ENCODE measurements at regions not wholly inside any gene's neighbourhood (a gene's known extent, or its start where the extent isn't known, plus 50 kb on each side); places are given as distances from the start of the nearest gene placed in this dataset.

GRCh38 chr9:107907255-107907654 lies 417.7 kb upstream of the KLF4 start:
- Histone ChIP-seq H3K4me3 (no peak overlapping the region), H3K27me3 (ENCODE audit: control insufficient read depth in 3 of 3, insufficient read depth in 3 of 3, low read length in 2 of 3) (no peaks in the 10 kb centered on the region), H3K36me3 (ENCODE audit: control insufficient read depth in 4 of 4, insufficient read depth in 4 of 4, low read length in 4 of 4) (no peaks in the 10 kb centered on the region), H3K27ac (ENCODE audit: low read depth in 1 of 2, low read length in 1 of 2) (no peak overlapping the region), H3K9me3 (ENCODE audit: control insufficient read depth in 4 of 4, insufficient read depth in 3 of 4, low read length in 3 of 4) (peaks cover 0 to 2% (median under 1%) of the 10 kb centered on the region in 4 donors), H3K4me1 (ENCODE audit: control insufficient read depth in 5 of 5, insufficient read depth in 5 of 5, low read length in 5 of 5) (peaks cover 0 to 13% (median 0%) of the 10 kb centered on the region in 5 donors), H3K9ac (ENCODE audit: insufficient read depth in 1 of 2, low read length in 2 of 2) (no peak overlapping the region)
- WGBS, 2 donors: 81 to 86% methylated on average over 3 of the region's 3 CpGs
- no peak for ATAC-seq (ENCODE audit: insufficient read depth, low FRiP score)
- DNase-seq: no peak
- TF ChIP-seq CTCF (IDR thresholded peaks at IDR 0.05; ENCODE audit: control extremely low read depth, extremely low read depth): no peak

GRCh38 chr9:107906074-107906473 lies 416.5 kb upstream of the KLF4 start:
- Histone ChIP-seq H3K9me3 (ENCODE audit: control insufficient read depth in 4 of 4, insufficient read depth in 3 of 4, low read length in 3 of 4) (peaks cover 0 to 1% (median 0%) of the 10 kb centered on the region in 4 donors), H3K4me1 (ENCODE audit: control insufficient read depth in 5 of 5, insufficient read depth in 5 of 5, low read length in 5 of 5) (peaks cover 0 to 13% (median 0%) of the 10 kb centered on the region in 5 donors), H3K27ac (ENCODE audit: low read depth in 1 of 2, low read length in 1 of 2) (no peak overlapping the region), H3K4me3 (no peak overlapping the region), H3K9ac (ENCODE audit: insufficient read depth in 1 of 2, low read length in 2 of 2) (no peak overlapping the region), H3K27me3 (ENCODE audit: control insufficient read depth in 3 of 3, insufficient read depth in 3 of 3, low read length in 2 of 3) (no peaks in the 10 kb centered on the region), H3K36me3 (ENCODE audit: control insufficient read depth in 4 of 4, insufficient read depth in 4 of 4, low read length in 4 of 4) (no peaks in the 10 kb centered on the region)
- WGBS, 2 donors: 88 to 94% methylated on average over 1 of the region's 1 CpG
- TF ChIP-seq CTCF (IDR thresholded peaks at IDR 0.05; ENCODE audit: control extremely low read depth, extremely low read depth): no peak
- no peak for ATAC-seq (ENCODE audit: insufficient read depth, low FRiP score)
- DNase-seq: no peak

- Histone ChIP-seq H3K4me3 (no peak overlapping the region), H3K27me3 (ENCODE audit: control insufficient read depth in 3 of 3, insufficient read depth in 3 of 3, low read length in 2 of 3) (no peaks in the 10 kb centered on the region), H3K9ac (ENCODE audit: insufficient read depth in 1 of 2, low read length in 2 of 2) (no peak overlapping the region), H3K9me3 (ENCODE audit: control insufficient read depth in 4 of 4, insufficient read depth in 3 of 4, low read length in 3 of 4) (peaks cover 0 to 1% (median 0%) of the 10 kb centered on the region in 4 donors), H3K4me1 (ENCODE audit: control insufficient read depth in 5 of 5, insufficient read depth in 5 of 5, low read length in 5 of 5) (peaks cover 0 to 13% (median 0%) of the 10 kb centered on the region in 5 donors), H3K36me3 (ENCODE audit: control insufficient read depth in 4 of 4, insufficient read depth in 4 of 4, low read length in 4 of 4) (no peaks in the 10 kb centered on the region), H3K27ac (ENCODE audit: low read depth in 1 of 2, low read length in 1 of 2) (no peak overlapping the region)
- no peak for TF ChIP-seq CTCF (IDR thresholded peaks at IDR 0.05; ENCODE audit: control extremely low read depth, extremely low read depth)
- no peak for ATAC-seq (ENCODE audit: insufficient read depth, low FRiP score)
- WGBS, 2 donors: 68 to 85% methylated on average over 2 of the region's 2 CpGs
- peak; percentile 37 to 74 (median 64) for DNase-seq
Measured at GRCh38 chr9:107905308-107906020, 415.9 kb upstream of the KLF4 start.

GRCh38 chr9:107899961-107900330 lies 410.4 kb upstream of the KLF4 start:
- 88 to 100% methylated on average over 1 of the region's 1 CpG for WGBS, 2 donors
- no peak overlapping the region for H3K9ac ChIP-seq (ENCODE audit: insufficient read depth in 1 of 2, low read length in 2 of 2)
- no peaks in the 10 kb centered on the region for H3K27me3 ChIP-seq (ENCODE audit: control insufficient read depth in 3 of 3, insufficient read depth in 3 of 3, low read length in 2 of 3)
- TF ChIP-seq CTCF (IDR thresholded peaks at IDR 0.05; ENCODE audit: control extremely low read depth, extremely low read depth): no peak
- H3K9me3 ChIP-seq (ENCODE audit: control insufficient read depth in 4 of 4, insufficient read depth in 3 of 4, low read length in 3 of 4): no peaks in the 10 kb centered on the region
- no peak overlapping the region for H3K4me3 ChIP-seq
- DNase-seq (no peak), ATAC-seq (ENCODE audit: insufficient read depth, low FRiP score) (no peak)
- peaks cover 0 to 13% (median 8%) of the 10 kb centered on the region in 5 donors for H3K4me1 ChIP-seq (ENCODE audit: control insufficient read depth in 5 of 5, insufficient read depth in 5 of 5, low read length in 5 of 5)
- H3K36me3 ChIP-seq (ENCODE audit: control insufficient read depth in 4 of 4, insufficient read depth in 4 of 4, low read length in 4 of 4): no peaks in the 10 kb centered on the region
- no peak overlapping the region for H3K27ac ChIP-seq (ENCODE audit: low read depth in 1 of 2, low read length in 1 of 2)
